ENCODE measurements at regions not wholly inside any gene's neighbourhood (a gene's known extent, or its start where the extent isn't known, plus 50 kb on each side); places are given as distances from the start of the nearest gene placed in this dataset.

- TF ChIP-seq, protein P1, sequence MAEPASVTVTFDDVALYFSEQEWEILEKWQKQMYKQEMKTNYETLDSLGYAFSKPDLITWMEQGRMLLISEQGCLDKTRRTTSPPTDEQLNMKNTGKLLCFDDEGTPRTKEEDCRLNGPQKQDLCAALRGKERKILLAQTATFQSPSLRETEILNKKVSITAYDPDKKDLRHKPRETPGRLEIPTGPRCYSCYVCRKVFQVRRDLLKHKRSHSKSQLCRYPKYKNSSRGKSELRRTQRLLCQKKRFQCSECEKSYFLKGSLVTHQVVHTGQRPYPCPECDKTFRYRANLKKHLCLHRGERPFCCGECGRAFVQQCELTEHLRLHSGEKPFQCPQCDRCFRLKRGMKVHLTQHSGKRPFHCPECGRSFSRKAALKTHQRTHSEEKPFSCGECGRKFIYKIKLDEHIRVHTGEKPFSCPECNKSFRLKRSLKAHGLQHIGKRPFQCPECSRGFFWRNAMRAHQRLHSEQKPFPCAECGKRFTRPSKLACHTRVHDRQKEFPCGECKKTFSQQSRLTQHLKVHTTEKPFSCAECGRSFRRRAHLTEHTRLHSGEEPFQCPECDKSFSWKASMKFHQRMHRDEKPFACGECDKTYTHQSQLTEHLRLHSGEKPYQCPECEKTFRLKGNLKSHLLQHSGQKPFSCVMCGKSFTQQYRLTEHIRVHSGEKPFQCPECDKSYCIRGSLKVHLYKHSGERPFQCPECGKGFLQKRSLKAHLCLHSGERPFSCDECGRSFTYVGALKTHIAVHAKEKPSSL (CRISPR knock-in tag; conservative IDR thresholded peaks at IDR 0.05): no peak
- TF ChIP-seq E2F1 (CRISPR knock-in tag; IDR thresholded peaks at IDR 0.05) (no peak), USF1 (CRISPR knock-in tag; IDR thresholded peaks at IDR 0.05) (no peak), FOXJ3 (CRISPR knock-in tag; IDR thresholded peaks at IDR 0.05; ENCODE audit: borderline replicate concordance) (no peak), SOX15 (CRISPR knock-in tag; IDR thresholded peaks at IDR 0.05) (no peak), ZNF423 (CRISPR knock-in tag; IDR thresholded peaks at IDR 0.05) (no peak)
These were observed 65.4 kb upstream of the RNF180 start (continued) for GRCh38 chr5:64100203-64100602.

- POLR2A ChIA-PET: no interaction called here
- peaks cover 4% of the 10 kb centered on the region; the same call in 1 of the 2 replicates for H3K4me1 Mint-ChIP-seq
- DNase-seq (ENCODE audit: low spot score) (no peak), ATAC-seq (no peak)
- H3K27ac Mint-ChIP-seq: no peak overlapping the region
- peaks cover 1% of the 10 kb centered on the region for H3K9me3 Mint-ChIP-seq
- no peaks in the 10 kb centered on the region; the same call in 1 of the 2 replicates for H3K36me3 Mint-ChIP-seq
- no peak overlapping the region for H3K4me3 Mint-ChIP-seq
- CTCF ChIA-PET: interaction anchor here (0.6 to 0.8 kb wide), 2 partner anchors 51 to 709 kb away, joined by 3 to 4 read pairs; no protein-coding TSS in a partner anchor
- H3K27me3 Mint-ChIP-seq (ENCODE audit: low read depth): no peaks in the 10 kb centered on the region
- no peak for TF ChIP-seq ARID4B (CRISPR knock-in tag; IDR thresholded peaks at IDR 0.05; ENCODE audit: borderline replicate concordance)
- no peak for TF ChIP-seq ATF6 (CRISPR knock-in tag; IDR thresholded peaks at IDR 0.05)
- no peak for TF ChIP-seq PRDM15 (CRISPR knock-in tag; IDR thresholded peaks at IDR 0.05)
- no peak for TF ChIP-seq SMAD3 (CRISPR knock-in tag; IDR thresholded peaks at IDR 0.05; ENCODE audit: borderline replicate concordance)
- TF ChIP-seq, protein P2, sequence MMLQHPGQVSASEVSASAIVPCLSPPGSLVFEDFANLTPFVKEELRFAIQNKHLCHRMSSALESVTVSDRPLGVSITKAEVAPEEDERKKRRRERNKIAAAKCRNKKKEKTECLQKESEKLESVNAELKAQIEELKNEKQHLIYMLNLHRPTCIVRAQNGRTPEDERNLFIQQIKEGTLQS (CRISPR knock-in tag; conservative IDR thresholded peaks at IDR 0.05): no peak
- TF ChIP-seq JAZF1 (CRISPR knock-in tag; IDR thresholded peaks at IDR 0.05): no peak
- no peak for TF ChIP-seq ZNF317 (CRISPR knock-in tag; IDR thresholded peaks at IDR 0.05; ENCODE audit: borderline replicate concordance, low read depth)
- no peak for TF ChIP-seq IRF1 (CRISPR knock-in tag; IDR thresholded peaks at IDR 0.05)
- no peak for TF ChIP-seq CREB1 (CRISPR knock-in tag; IDR thresholded peaks at IDR 0.05)
These were observed 68.9 kb upstream of the RNF180 start for GRCh38 chr5:64096771-64097170.
